GM19372 (cell line): ENCODE measurements at regions not wholly inside any gene's neighbourhood (a gene's known extent, or its start where the extent isn't known, plus 50 kb on each side); places are given as distances from the start of the nearest gene placed in this dataset.

Experiments
- ATAC-seq: cut with Tn5 transposase; IDR thresholded peaks from one replicate; pipeline ENCODE4 v1.9.1; 2021; ENCODE audit warnings: mild to moderate bottlenecking, low read depth, moderate library complexity; ENCODE audit not compliant: unreplicated experiment

DNA sequence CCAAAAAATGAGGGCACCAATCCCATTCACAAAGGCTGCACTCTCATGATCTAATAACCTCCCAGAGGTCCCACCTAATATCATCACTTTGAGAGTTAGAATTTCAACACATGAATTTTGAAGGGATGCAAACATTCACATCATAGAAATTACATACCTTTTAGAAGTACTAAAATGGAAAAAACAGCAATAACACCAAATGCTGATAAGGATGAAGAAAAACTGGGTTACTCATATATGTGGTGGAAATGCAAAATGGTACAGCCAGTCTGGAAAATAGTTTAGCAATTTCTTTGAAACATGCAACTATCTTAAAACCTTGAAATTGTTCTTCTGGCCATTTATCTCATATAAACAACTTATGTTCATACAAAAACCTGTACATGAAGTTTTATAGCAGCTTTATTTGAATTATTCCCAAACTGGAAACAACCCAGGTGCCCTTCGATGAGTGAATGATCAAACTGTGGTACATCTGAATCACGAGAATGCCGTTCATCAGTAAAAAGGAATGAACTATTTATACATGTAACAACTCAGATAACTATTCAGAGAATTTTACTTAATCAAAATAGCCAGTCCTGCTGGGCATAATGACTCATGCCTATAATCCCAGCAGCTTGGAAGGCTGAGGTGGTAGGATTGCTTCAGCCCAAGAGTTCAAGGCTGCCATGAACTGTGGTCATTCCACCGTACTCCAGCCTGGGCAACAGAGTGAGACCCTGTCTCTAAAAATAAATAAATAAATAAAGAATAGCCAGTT, 109.4 kb upstream of the SSTR1 start:
- no peak for ATAC-seq

DNA sequence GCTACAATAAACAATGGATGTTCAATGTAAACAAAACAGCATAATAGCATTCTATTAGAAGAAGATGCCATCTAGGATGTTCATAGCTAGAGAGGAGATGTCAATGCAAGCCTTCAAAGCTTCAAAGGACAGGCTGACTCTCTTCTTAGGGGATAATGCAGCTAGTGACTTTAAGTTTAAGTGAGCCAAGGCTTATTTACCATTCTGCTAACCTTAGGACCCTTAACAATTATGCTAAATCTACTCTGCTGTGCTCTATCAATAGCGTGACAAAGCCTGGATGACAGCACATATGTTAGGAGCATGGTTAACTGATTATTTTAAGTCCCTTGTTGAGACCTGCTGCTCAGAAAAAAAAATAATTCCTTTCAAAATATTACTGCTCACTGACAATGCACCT, 106.0 kb upstream of the SSTR1 start:
- ATAC-seq, result no peak

DNA sequence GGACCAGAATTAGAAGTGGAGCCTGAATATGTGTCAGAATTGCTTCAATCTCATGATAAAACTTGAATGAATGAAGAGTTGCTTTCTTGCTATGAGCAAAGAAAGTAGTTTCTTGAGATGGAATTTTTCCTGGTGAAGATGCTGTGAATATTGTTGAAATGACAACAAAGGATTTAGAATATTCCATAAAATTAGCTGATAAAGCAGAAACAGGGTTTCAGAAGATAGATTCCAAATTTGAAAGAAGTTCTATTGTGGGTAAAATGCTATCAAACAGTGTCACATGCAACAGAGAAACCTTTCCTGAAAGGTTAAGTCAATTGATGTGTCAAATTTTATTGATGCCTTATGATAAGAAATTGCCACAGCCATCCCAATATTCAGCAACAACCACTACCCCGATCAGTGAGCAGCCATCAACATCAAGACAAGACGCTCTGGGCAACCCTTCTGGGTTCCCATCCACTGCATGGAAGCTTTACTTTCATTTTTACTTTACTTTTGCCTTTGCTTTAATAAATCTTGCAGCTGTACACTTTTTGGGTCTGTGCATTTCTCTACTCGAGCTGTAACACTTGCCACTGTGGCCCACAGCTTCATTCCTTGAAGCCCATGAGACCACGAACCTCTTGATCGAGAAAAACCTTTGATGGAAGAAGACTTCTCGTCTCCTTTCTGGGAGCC, 104.0 kb upstream of the SSTR1 start:
- no peak for ATAC-seq

DNA sequence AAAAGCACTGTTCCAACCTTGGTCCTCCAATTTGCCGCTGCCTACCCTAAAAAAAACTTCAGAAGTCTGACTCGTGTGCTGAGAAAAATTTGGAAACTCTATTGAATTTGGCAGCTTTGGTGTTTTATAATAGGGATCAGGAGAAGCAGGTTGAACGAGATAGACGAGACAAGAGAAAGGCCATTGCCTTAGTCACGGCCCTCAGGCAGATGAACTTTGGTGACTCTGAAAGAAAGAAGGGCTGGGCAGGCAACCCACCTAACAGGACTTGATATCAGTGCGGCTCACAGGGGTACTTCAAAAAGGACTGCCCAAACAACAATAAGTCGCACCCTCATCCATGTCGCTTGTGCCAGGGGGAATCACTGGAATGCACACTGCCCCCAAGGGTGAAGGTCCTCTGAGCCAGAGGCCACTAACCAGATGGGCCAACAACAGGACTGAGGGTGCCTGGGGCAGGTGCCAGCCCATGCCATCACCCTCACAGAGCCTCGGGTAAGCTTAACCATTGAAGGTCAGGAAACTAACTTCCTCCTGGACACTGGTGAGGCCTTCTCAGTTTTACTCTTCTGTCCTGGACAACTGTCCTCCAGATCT, 102.5 kb upstream of the SSTR1 start:
- no peak for ATAC-seq

DNA sequence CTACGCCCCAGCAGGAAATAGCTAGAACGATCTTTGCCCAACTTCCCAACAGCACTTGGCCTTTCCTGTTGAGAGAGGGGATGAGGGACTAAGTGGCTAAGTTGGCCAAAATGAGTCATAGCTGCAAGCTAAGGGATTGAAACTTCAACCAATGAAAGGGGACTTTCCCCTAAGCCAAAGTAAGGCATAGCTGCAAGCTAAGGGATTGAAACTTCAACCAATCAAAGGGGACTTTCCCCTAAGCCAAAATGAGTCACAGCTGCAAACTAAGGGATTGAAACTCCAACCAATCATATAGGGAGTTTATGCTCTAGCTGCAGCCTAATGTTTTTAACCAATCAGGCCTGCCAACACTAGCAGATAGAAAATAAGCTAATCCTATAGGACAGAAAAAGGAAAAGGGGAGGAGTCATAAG, 100.5 kb upstream of the SSTR1 start:
- no peak for ATAC-seq

DNA sequence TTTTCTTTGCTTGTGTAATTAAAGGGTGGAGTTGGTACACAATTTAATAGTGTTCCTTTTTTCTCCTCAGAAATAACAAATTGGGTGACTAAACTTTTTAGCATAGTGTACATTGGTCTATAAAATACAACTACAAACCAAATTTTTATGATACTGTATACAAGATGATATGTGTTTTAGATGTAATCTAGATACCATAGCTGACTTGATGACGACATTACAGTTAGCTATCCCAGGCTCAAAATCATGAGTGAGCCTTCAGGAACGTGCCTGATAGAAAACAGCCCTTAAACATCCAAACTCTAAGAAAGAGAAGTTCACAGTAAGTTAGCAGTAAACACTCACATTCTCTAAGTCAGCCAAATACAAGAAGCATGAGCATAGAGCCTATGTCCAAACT, 99.0 kb upstream of the SSTR1 start:
- ATAC-seq, result no peak

DNA sequence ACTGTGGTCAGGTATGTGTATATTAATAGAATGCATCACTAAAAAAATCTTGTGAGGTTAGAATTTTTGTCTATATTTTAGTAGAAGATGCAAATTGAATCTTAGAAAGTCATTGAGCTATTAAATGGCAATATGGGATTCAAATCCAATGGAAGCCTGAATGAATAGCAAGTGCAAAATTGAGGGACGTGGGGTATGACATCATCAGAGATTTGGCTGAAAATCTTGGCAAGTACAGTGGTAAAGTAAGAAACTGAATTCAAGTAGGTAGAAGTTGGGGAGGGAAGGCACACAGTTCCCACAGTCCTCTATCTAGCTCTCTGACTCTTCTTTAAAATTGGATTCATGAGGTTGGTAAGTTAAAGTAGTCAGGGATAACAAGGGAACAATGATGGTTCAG, 97.4 kb upstream of the SSTR1 start:
- ATAC-seq, result no peak

DNA sequence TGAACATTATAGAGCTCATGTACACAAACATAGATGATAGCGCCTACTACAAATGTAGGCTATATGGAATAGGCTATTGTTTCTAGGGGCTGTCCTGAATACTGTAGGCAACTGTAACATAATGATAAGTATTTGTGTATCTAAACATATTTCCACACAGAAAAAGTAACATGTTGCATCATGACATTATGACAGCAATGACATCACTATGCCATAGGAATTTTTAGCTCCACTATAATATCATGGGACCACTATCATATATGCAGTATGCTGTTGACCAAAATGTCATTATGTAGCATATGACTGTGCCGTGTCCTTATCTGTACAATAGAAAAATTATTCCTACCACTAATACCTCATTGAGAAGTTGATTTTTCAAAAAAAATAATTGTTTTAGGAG, 96.7 kb upstream of the SSTR1 start:
- no peak for ATAC-seq

DNA sequence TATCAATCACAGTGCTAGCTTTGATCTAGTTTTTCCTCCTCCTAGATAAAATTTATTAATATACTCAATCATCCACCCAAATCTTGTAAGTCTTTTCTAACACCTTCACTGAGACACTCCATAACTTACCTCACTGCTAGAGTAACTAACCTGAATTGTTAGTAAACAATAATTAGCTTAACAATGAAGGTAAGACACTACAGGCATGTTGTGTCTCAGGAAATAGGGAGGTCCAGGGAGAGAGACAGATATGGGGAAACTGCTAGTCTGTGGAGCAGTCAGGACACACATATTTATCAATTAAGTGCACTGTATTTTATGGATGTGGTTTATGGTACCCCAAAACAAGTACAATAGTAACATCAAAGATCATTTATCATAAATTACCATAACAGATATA, 94.2 kb upstream of the SSTR1 start:
- ATAC-seq, result no peak

DNA sequence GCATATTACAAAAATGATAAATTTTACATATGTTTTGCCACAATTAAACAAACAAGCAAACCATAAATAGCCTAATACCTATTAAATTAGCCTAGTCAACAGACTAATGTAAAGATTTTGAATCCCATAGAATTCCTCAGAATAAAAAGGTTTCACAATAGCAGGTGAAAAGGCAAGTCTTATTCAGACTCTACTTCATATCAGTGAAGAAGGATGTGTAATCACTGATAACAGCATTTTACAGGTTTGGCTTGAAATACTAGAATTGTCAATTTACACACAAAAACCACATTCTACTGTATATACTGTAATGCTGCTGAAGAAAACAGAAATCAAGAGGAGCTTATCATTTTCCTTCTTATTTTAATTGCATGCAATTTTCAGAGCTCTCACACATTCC, 90.8 kb upstream of the SSTR1 start:
- ATAC-seq, result no peak

DNA sequence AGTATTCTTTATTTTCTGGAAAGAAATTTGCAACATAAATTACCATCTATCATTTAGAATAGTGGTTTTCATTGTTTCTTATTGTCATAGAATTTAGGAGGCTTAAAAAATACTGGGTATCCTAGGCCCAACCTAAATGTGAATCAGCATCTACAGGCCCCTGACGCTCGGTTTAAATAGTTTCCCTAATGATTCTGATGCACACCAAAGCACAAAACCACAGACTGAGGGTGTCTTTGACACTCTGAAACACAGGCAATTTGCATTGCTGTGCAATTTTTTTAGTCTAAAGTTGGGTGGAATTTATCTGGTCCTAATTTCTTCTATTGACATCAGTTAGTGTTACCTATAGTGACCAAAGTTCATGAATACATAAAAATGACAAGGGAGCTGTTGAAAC, 87.6 kb upstream of the SSTR1 start:
- no peak for ATAC-seq

DNA sequence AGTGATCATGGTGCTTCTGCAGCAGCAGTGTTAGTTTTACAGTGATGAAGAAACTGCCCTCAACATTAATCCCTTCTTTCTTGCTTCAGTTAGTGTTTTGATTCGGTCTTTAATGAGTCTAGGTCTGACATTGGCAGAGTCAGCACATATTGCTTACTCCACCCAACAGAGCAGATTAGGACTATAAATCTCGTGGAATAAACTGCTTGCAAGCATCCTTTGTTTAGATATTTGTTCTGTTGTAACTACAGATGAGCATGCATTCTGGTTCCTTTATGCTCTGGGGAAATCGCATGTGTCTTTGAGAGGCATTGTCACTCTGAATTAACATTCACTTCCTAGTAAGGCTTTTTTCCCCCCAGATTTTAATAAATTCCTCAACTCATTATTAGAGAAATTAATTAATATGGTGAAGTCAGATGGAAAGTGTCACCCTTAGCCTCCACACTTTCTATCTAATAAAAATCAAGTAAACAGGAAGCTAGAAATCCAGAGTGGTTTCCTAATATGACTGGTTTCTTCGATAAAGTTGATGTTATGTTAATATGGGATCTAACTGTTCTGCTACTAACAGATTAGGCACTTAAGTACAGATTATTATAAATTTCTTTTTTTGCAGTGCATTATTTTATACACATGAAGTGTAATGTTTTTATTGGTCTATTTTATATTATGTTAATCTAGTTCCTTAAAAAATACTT, 86.2 kb upstream of the SSTR1 start:
- ATAC-seq, result no peak

DNA sequence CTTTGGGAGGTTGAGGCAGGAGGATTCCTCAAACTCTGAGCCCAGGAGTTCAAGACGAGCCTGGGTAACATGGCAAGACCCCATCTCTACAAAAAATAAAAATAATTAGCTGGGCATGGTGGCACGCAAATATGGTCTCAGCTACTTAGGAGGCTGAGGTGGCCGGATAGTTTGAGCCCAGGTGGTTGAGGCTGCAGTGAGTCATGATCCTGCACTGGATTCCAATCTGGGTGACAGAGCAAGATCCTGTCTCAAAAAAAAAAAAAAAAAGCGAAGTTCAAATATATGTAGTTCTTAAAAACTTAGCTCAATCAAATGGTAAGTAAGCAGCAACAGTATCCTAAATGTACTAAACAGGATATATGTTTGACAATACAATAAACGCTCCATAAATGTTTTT, 85.5 kb upstream of the SSTR1 start:
- ATAC-seq, result no peak

DNA sequence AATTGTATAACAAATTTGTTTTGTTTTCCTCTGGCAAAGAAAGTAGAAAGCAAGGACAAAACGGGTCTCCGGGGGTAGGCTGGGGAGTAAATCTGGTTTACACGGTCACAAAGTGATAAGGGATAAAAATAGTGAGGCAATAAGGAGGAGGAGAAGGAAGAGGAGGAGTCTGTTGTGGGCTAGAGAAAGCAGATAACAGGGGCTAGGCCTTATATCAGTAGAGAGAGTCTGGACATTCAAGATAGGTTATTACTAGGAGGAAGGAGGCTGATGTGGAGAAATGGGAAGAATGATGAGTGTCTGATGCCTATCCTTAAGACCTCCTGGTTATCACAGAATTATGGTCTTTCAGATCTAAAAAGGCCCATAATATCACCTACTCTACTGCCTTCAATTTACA, 83.2 kb upstream of the SSTR1 start:
- ATAC-seq, result no peak

DNA sequence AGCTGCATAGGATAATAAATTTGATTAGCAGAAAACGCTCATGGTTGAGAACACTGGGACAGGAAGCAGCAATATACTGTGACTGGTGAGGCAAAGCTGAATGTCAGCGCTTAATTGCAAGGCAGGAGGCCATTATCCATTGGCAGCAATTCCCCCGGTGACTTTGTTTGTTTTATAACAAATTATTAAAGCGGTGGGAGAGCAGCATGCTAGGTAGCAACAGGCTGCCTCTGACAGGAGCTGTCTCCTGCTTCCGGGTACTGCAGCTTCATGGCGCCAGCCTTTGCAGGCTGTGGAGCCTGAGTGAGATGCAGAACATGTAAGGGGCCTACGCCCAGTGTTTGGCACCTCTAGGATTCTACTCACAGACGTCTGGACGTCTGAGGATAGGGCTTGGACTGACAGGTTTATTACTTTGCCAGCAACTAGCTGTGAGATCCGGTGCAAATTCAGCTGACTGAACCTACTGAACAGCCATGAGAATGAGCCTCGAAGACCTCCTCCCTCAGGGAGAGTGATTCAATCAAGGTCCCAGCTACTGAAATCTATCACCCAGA, 82.1 kb upstream of the SSTR1 start:
- ATAC-seq, result no peak

DNA sequence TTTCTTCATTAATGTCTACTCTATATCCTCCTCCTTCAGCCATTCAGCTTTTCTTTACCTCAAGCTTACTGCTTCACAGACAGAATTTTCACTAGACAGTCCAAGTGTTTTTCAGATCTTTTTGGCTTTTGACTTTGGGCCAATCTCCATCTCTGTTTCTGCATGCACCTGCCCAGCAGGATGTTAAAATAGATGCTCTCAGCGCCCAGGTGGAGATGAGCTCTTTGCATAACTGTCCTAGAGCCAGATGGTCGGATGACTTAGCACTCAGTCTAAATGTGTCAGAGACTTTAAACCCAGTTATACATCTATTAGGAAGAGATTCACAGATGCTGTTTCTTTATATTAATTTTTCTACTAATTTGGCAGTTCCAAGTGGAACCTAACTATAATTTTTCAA, 80.3 kb upstream of the SSTR1 start:
- no peak for ATAC-seq

DNA sequence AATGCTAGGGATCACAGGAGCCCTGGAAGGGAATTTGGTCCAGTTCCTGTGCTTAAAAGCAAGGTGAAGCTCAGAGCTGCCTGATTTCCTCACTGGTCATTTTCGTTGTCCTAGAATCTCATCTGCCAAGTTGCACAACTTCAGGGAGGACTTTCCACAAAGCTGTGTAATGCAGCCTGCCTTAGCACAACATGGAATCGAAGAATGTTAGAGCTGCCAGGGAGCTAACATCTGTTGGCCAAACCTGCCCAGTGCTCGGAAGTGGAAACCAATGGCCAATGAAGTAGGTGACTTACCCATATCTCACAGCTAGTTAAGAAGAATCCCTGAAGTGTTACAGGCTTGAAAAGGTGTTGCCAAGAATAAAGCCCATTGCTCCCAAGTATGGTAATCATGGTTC, 79.9 kb upstream of the SSTR1 start:
- ATAC-seq, result no peak

DNA sequence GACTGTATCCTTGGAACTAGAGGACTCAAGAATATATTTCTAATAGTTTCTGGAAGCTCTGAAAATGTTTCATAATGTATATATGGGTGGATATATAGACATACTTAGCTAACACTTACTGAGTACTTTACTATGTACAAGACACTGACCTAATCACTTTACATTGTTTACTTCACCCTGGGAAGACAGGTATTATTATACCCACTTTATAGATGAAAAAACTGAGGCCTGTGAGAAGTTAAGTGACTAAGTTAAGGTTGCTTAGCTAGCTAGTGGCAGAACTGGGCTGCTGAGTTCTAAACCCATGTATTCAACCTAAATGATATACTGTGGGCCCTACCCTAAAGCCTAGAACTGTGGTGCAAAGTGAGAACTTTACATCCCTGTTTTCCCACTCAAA, 79.1 kb upstream of the SSTR1 start:
- no peak for ATAC-seq

DNA sequence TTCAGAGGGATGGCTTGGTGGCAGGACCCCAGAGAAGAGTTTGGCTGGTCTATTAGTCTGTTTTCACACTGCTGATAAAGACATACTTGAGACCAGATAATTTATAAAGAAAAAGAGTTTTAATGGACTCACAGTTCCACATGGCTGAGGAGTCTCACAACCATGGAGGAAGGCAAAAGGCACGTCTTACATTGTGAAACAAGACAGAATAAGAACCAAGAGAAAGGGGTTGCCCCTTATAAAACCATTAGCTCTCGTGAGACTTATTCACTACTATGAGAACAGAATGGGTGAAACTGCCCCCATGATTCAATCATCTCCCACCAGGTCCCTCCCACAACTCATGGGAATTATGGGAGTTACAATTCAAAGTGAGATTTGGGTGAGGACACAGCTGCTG, 78.5 kb upstream of the SSTR1 start:
- ATAC-seq, result no peak

DNA sequence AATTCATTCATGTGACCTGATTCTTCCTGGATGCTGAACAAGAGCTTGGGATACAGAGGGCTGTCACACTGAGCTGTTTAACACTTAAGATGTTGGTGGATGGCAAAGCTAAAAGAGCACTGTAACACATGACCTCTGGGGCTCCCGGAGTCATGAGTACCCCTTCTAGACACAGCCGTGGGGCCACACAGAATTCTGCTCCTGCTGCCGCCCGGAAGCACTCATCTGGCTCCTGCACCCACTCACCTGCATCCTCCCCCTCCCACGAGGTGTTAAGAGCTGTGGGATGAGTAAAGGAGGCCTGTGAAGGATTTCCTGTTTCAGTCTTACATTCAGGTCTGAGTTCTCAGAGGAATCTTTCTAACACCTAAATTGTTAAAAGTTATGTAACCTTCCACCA, 78.0 kb upstream of the SSTR1 start:
- no peak for ATAC-seq

DNA sequence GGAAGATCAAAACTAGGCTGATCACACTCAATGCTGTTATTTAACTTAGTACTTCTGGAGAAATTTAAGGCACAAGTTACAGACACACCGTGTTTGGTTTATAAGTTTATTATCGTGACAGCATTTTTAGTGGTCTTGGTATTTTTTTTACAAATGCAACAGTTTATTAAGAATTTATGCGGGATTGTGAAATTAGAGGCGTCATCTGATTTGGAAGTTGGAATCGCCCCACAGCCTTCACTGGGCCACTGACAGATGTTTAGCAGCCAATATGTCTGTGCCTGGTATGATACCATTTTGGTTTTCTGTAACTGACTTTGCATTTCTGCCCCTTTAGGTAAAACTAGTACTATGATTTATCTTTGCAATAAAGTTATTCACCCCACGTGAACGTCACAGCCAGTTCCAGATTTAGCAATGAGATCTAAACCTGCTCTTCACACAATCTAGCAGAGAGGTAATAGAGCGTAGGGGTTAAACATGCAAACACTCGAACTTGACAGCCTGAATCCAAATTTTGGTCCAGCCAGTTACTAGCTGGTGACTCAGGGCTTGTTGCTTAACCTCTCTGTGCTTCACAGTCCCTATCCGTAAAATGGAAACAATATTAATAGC, 73.2 kb upstream of the SSTR1 start:
- ATAC-seq, result no peak
